ENCODE measurements at regions not wholly inside any gene's neighbourhood (a gene's known extent, or its start where the extent isn't known, plus 50 kb on each side); places are given as distances from the start of the nearest gene placed in this dataset.

GRCh38 chr13:40480012-40480914 is 186.2 kb downstream of the FOXO1 start:
- no peak for DNase-seq (ENCODE audit: low read depth)

- no peak for DNase-seq (ENCODE audit: low read depth)
Measured at GRCh38 chr13:40480915-40481516, 185.4 kb downstream of the FOXO1 start.

GRCh38 chr13:40483601-40484000 is 182.8 kb downstream of the FOXO1 start:
- no peak for DNase-seq (ENCODE audit: low read depth)

- no peak for DNase-seq (ENCODE audit: low read depth)
Measured at GRCh38 chr13:40484101-40484800, 182.2 kb downstream of the FOXO1 start.

- DNase-seq (ENCODE audit: low read depth) = no peak
Measured at GRCh38 chr13:40484974-40485373, 181.5 kb downstream of the FOXO1 start.

- peak; percentile 54 for DNase-seq (ENCODE audit: low read depth)
Measured at GRCh38 chr13:40485611-40486517, 180.6 kb downstream of the FOXO1 start.

- no peak for DNase-seq (ENCODE audit: low read depth)
Measured at GRCh38 chr13:40486518-40487163, 179.8 kb downstream of the FOXO1 start.

GRCh38 chr13:40488869-40489391 is 177.5 kb downstream of the FOXO1 start:
- DNase-seq (ENCODE audit: low read depth) = no peak

- no peak for DNase-seq (ENCODE audit: low read depth)
Measured at GRCh38 chr13:40490086-40490758, 176.2 kb downstream of the FOXO1 start.

GRCh38 chr13:40492511-40492910 is 173.9 kb downstream of the FOXO1 start:
- DNase-seq (ENCODE audit: low read depth) = no peak

GRCh38 chr13:40494513-40494912 is 171.9 kb downstream of the FOXO1 start:
- DNase-seq (ENCODE audit: low read depth) = no peak

- no peak for DNase-seq (ENCODE audit: low read depth)
Measured at GRCh38 chr13:40494946-40495620, 171.4 kb downstream of the FOXO1 start.

GRCh38 chr13:40495621-40496001 is 170.8 kb downstream of the FOXO1 start:
- DNase-seq (ENCODE audit: low read depth) = no peak

GRCh38 chr13:40496035-40496810 is 170.2 kb downstream of the FOXO1 start:
- no peak for DNase-seq (ENCODE audit: low read depth)

GRCh38 chr13:40498461-40498860 is 168.0 kb downstream of the FOXO1 start:
- DNase-seq (ENCODE audit: low read depth) = no peak

- DNase-seq (ENCODE audit: low read depth) = no peak
Measured at GRCh38 chr13:40502236-40502635, 164.2 kb downstream of the FOXO1 start.

- no peak for DNase-seq (ENCODE audit: low read depth)
Measured at GRCh38 chr13:40503011-40503410, 163.4 kb downstream of the FOXO1 start.

GRCh38 chr13:40503966-40504591 is 162.4 kb downstream of the FOXO1 start:
- no peak for DNase-seq (ENCODE audit: low read depth)

- DNase-seq (ENCODE audit: low read depth) = no peak
Measured at GRCh38 chr13:40504641-40505040, 161.8 kb downstream of the FOXO1 start.
